ENCODE measurements at regions not wholly inside any gene's neighbourhood (a gene's known extent, or its start where the extent isn't known, plus 50 kb on each side); places are given as distances from the start of the nearest gene placed in this dataset.

DNA sequence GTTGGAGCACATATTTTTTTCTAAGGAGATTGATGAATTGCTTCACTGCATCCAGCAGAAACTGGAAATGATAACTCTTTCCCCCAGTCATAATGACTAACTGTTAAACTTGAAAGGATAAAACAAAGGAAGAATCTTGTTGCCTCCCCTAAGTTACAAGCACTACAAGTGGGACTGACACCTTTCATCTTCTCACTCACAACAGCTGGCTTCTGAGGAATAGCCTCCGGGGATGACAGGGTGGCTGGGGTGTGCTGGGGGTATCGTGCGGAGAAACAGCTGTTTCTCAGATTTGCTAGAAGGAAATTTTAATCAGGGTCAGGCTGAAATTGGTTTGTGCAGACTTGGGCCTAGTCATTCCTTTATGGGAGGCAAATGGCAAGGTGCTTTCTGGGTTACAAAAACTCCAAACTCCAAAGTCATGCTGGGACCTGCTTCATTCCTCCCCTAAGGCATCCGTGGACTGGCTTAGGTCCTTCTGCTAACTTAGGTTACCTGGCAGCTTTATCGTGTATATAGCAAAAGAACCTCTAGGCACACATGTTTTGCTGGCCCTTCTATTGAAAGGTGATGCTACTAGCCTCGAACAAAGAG, 557.2 kb downstream of the TOX3 start:
- no peaks in the 10 kb centered on the region for H3K9me3 ChIP-seq (ENCODE audit: insufficient read depth, low read depth, low read length)
- H3K79me2 ChIP-seq (ENCODE audit: insufficient read depth, low read length) = no peaks in the 10 kb centered on the region
- no peak overlapping the region for H2AFZ ChIP-seq (ENCODE audit: low read length)
- TF ChIP-seq CTCF (conservative IDR thresholded peaks at IDR 0.05; ENCODE audit: low read length) (no peak), EZH2phosphoT487 (IDR thresholded peaks at IDR 0.05; ENCODE audit: borderline replicate concordance) (no peak)
- no peaks in the 10 kb centered on the region for H3K4me1 ChIP-seq (ENCODE audit: insufficient read depth, low read length, poor library complexity, severe bottlenecking)
- no peaks in the 10 kb centered on the region for H4K20me1 ChIP-seq (ENCODE audit: insufficient read depth, low read length, poor library complexity, severe bottlenecking)
- H3K4me3 ChIP-seq (ENCODE audit: low read length, poor library complexity, severe bottlenecking) = no peak overlapping the region
- H3K9ac ChIP-seq (ENCODE audit: low read depth, low read length, poor library complexity, severe bottlenecking) = no peak overlapping the region
- no peaks in the 10 kb centered on the region for H3K36me3 ChIP-seq (ENCODE audit: insufficient read depth, low read length)
- H3K4me2 ChIP-seq (ENCODE audit: low read depth, low read length, poor library complexity, severe bottlenecking) = no peak overlapping the region
- H3F3A ChIP-seq (ENCODE audit: low read depth) = no peaks in the 10 kb centered on the region
- H3K9me2 ChIP-seq (replicated peaks; ENCODE audit: low read depth, low read length) = no peaks in the 10 kb centered on the region
- H3K27me3 ChIP-seq (ENCODE audit: insufficient read depth, low read length, poor library complexity, severe bottlenecking) = no peaks in the 10 kb centered on the region

GRCh38 chr16:51988977-51989376, 558.0 kb downstream of the TOX3 start:
- H3K4me2 ChIP-seq (ENCODE audit: low read depth, low read length, poor library complexity, severe bottlenecking) = no peak overlapping the region
- H3K27me3 ChIP-seq (ENCODE audit: insufficient read depth, low read length, poor library complexity, severe bottlenecking) = no peaks in the 10 kb centered on the region
- H4K20me1 ChIP-seq (ENCODE audit: insufficient read depth, low read length, poor library complexity, severe bottlenecking) = no peaks in the 10 kb centered on the region
- no peak overlapping the region for H3K9ac ChIP-seq (ENCODE audit: low read depth, low read length, poor library complexity, severe bottlenecking)
- no peaks in the 10 kb centered on the region for H3K9me3 ChIP-seq (ENCODE audit: insufficient read depth, low read depth, low read length)
- H3K4me3 ChIP-seq (ENCODE audit: low read length, poor library complexity, severe bottlenecking) = no peak overlapping the region
- H3K79me2 ChIP-seq (ENCODE audit: insufficient read depth, low read length) = no peaks in the 10 kb centered on the region
- no peaks in the 10 kb centered on the region for H3F3A ChIP-seq (ENCODE audit: low read depth)
- no peaks in the 10 kb centered on the region for H3K36me3 ChIP-seq (ENCODE audit: insufficient read depth, low read length)
- no peak overlapping the region for H2AFZ ChIP-seq (ENCODE audit: low read length)
- H3K9me2 ChIP-seq (replicated peaks; ENCODE audit: low read depth, low read length) = no peaks in the 10 kb centered on the region
- no peaks in the 10 kb centered on the region for H3K4me1 ChIP-seq (ENCODE audit: insufficient read depth, low read length, poor library complexity, severe bottlenecking)
- TF ChIP-seq CTCF (conservative IDR thresholded peaks at IDR 0.05; ENCODE audit: low read length) (no peak), EZH2phosphoT487 (IDR thresholded peaks at IDR 0.05; ENCODE audit: borderline replicate concordance) (no peak)

- Histone ChIP-seq H3K9me3 (ENCODE audit: insufficient read depth, low read depth, low read length) (no peaks in the 10 kb centered on the region), H3K79me2 (ENCODE audit: insufficient read depth, low read length) (no peaks in the 10 kb centered on the region), H3K9ac (ENCODE audit: low read depth, low read length, poor library complexity, severe bottlenecking) (no peak overlapping the region), H3K9me2 (replicated peaks; ENCODE audit: low read depth, low read length) (no peaks in the 10 kb centered on the region), H3K4me3 (ENCODE audit: low read length, poor library complexity, severe bottlenecking) (no peak overlapping the region), H2AFZ (ENCODE audit: low read length) (no peak overlapping the region), H3K4me1 (ENCODE audit: insufficient read depth, low read length, poor library complexity, severe bottlenecking) (no peaks in the 10 kb centered on the region), H4K20me1 (ENCODE audit: insufficient read depth, low read length, poor library complexity, severe bottlenecking) (no peaks in the 10 kb centered on the region), H3F3A (ENCODE audit: low read depth) (no peaks in the 10 kb centered on the region), H3K36me3 (ENCODE audit: insufficient read depth, low read length) (no peaks in the 10 kb centered on the region), H3K4me2 (ENCODE audit: low read depth, low read length, poor library complexity, severe bottlenecking) (no peak overlapping the region), H3K27me3 (ENCODE audit: insufficient read depth, low read length, poor library complexity, severe bottlenecking) (no peaks in the 10 kb centered on the region)
- no peak for TF ChIP-seq CTCF (conservative IDR thresholded peaks at IDR 0.05; ENCODE audit: low read length)
- TF ChIP-seq EZH2phosphoT487 (IDR thresholded peaks at IDR 0.05; ENCODE audit: borderline replicate concordance) = no peak
Observed at GRCh38 chr16:51987519-51987918, 559.4 kb downstream of the TOX3 start.
